GM21367 (cell line): ENCODE measurements at regions not wholly inside any gene's neighbourhood (a gene's known extent, or its start where the extent isn't known, plus 50 kb on each side); places are given as distances from the start of the nearest gene placed in this dataset.

ENCODE experiments used
- ATAC-seq: cut with Tn5 transposase; IDR thresholded peaks from one replicate; pipeline ENCODE4 v1.9.1; 2021; ENCODE audit not compliant: unreplicated experiment

DNA sequence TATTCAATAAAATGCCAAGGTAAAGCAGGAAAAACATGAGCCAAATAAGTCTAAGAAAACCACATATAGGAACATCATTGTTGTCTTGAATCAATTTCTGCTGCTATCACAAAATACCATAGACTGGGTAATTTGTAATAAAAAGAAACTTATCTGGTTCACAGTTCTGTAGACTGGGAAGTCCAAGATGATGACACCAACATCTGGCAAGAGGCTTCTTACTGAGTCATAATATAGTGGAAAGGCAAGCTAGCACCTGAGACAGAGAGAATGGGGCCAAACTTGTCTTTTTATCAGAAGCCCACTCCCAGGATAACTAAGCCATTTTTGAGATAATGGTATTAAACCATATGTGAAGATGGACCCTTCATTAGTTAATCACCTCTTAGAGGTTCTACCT lies 975.9 kb downstream of the FLRT2 start:
- ATAC-seq: no peak

DNA sequence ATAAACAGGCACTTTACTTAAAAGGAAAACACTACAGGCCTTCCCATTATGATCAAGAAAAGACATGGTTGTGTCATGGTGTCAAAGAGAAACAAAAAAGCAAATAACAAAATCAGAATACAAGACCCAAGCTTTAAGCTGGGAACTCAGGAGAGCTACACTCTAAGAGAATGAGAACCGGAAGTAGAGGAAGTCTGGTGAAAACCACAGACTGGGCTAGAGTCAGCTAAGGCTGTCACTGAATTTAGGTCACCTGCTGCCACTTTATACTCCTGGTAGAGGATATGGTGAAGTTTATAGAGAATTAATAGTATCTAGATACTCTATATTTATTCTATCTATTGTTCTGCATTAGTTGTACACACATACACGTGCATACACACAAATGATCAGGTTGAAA lies 971.7 kb downstream of the FLRT2 start:
- no peak for ATAC-seq

DNA sequence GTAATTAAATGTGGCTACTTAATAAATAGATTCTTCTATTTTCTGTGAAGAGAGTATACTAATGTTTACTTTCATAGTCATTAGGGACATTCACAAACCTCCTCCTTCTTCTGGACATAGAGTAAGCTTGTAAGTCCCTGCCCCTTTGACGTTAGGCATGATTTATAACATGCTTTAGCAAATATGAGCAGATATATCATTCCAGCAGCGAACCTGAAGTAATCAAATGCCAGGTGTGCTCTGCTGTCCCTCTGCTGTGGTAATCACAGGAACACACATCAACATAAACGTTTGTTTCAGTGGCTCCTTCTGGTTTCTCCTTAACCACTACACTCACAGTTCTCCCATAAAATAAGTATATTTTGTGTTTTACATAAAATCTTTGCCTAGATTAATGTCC lies 961.8 kb downstream of the FLRT2 start:
- no peak for ATAC-seq

DNA sequence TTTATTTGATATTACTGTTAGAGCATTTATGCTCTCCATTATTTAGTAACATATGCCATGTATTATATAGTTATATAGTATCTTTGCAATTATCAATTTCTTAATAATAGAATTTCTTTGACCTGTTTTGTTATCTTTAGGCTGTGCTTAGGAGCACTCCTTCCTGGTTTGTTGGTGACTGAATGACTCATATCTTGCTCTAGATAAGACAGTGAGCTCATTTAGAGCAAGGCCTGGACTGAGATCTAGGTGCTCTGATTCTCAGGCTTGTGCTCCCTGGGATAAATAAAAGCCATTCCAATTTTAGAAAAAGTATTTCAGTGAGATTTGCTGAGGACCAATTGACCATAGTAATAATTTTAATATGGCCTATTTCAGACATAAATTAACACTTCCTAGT lies 951.2 kb downstream of the FLRT2 start:
- no peak for ATAC-seq

DNA sequence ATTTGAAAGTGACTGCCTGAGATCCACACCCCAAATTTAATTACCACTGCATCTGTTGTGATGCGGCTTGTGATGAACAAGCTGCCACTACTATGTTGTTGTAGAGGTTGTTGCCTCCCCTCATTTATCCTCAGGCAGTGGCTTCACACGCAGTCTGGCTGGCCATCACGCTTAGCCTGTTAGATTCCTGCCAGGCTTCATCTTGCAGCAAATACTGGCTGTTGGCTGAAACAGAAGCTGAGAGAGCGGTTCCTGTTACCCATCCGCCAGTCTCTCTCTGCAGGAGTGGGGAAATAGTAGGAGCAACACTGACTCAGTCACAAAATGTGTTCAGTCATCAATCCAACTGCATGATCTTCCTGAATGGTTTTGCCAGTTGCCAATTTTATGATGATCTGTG lies 934.4 kb downstream of the FLRT2 start:
- ATAC-seq: no peak

DNA sequence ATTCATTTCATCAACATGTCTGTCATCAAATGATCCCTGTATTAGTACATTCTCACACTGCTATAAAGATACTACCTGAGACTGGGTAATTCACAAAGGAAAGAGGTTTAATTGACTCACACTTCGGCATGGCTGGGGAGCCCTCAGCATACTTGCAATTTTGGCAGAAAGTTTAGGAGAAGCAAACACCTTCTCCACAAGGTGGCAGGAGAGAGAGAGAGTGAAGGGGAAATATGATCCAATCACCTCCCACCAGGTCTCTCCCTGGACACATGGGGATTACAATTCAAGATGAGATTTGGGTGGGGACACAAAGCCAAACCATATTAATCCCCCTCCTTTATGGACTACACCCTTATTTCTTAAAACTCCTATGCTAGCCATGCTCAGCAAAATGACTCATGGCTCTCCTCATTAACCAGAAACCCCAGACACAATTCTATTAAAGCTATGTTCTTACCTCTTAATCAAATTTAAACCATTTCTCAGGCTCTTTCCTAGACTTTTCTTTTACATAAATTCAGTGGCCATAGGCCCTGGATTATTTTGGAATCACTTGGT lies 932.3 kb downstream of the FLRT2 start:
- no peak for ATAC-seq

DNA sequence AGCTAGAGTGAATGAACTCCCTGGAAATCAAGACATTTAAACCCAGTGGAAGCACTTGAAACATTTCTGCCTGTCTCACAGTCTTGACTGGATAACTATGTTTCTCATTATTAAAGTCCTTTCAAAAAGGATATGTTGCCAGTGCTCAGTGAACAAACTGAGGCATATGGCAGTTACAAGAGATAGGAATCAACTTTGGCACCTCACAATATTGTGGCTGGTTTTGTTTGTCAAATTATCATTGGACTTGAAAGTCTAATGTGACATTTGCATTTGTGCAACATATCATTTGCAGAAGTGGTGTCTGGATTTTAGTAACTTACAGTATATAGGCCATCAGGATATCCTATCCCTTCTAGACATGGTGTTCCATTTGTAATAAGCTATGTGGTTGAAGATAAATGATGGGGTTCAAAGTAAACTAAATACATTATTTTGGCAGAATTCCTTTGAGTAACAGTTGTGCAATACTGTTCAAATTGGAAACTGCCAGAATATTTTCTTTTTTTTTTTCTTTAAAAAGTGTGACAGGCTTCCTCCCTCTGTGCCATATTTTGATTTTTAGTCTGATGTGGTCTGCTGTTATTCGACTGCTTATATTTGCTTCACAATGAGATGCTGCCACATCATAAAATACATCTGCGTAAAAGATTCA lies 927.7 kb downstream of the FLRT2 start:
- ATAC-seq: no peak

DNA sequence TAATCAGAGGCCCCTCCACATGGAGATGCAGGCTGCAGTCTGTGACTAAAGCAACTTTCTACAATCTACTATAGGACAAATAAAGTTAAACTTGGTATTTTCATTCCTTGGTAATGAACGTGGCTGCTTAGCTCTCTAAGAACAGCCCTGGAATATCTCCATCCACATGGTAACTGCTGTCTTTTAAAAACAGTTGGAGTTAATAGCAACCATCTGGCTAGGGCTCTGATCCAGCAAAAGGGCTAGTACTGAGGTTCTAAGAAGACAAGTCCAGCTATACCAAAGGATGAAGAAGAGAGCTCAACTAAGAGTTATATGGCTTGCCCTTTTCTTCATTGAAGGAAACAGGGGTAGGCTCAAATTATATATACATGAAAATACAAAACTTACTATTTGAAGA lies 920.1 kb downstream of the FLRT2 start:
- ATAC-seq: no peak

DNA sequence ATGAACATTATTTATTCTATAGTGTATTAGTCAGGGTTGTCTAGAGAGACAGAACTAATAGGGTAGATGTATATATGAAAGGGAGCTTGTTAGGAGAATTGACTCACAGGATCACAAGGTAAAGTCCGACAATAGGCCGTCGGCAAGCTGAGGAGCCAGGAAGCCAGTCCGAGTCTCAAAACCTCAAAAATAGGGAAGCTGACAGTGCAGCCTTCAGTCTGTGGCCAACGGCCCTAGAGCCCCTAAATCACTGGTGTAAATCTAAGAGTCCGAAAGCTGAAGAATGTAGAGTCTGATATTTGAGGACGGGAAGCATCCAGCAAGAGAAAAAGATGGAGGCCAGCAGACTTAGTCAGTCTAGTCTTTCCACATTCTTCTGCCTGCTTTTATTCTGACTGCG lies 912.2 kb downstream of the FLRT2 start:
- ATAC-seq: no peak

DNA sequence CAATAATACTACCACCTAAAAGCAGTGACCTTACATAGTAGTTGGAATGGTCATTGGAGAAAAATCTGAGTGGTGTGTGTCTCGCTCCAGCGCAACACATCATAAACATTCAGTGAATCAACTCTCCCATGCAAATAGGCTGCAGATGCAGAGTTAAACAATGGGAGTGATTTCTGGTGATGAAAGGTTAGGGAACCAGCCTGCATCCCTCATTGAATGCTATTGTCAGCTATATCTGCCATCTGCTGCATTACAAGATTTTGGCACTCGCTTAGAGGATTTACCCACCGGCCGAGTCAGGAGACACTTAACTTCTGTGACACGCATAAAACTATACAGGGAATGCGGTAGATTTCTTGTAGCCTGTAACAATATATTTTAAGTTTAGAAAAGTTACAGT lies 900.9 kb downstream of the FLRT2 start:
- no peak for ATAC-seq

DNA sequence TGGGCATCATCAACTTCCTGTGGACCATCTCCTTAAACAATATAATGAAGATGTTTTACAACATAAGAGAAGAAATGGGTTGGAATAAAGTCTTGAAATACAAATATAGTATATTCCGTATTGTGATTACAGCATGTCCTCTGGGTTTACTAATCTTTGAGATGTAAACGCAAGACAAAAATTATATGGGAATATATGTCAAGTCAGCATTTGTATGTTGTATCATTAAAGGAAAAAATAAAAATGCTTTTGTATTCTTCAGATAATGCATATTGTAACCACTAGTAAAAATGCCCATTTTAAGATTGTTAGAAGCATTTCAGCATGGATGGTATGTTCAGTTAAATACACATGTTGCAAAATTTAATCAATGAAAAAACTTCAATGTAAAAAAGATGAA lies 893.3 kb downstream of the FLRT2 start:
- ATAC-seq: no peak

DNA sequence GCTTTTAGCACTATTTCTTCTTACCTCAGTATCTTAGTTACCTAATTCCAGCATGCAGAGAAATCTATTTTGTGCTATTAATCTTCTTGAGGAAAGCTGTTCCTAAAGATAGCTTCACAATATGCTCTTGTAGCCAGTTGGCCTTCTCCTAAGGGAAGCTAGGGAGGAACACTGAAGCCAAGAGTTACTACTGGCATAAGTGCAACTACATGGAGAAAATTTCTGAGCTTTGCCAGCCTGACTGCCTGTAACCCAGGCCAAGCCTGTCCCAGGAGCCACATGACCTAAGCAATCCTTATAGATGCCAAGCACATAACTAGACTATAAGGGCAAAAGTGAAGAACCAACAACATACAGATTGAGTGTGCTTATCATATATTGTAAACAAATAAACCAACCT lies 890.2 kb downstream of the FLRT2 start:
- ATAC-seq: no peak

DNA sequence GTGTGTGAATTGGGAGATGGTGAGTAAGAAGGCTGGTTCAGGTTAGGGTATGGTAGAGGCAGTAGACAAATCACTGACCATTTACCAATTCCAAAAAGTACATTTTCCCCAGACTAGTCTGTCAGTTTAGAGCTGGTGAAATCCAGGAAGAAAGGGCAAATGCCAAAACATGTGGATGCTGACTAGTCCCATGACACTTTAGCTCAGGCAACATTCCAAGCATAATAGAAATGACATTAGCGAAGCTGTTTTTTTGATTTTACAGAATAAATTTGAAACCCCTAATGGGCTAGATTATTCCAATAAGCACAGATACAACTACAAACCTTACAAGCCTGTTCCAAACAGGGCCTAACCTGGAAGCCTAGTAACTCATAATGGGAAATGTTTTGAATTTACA lies 884.2 kb downstream of the FLRT2 start:
- ATAC-seq: no peak

DNA sequence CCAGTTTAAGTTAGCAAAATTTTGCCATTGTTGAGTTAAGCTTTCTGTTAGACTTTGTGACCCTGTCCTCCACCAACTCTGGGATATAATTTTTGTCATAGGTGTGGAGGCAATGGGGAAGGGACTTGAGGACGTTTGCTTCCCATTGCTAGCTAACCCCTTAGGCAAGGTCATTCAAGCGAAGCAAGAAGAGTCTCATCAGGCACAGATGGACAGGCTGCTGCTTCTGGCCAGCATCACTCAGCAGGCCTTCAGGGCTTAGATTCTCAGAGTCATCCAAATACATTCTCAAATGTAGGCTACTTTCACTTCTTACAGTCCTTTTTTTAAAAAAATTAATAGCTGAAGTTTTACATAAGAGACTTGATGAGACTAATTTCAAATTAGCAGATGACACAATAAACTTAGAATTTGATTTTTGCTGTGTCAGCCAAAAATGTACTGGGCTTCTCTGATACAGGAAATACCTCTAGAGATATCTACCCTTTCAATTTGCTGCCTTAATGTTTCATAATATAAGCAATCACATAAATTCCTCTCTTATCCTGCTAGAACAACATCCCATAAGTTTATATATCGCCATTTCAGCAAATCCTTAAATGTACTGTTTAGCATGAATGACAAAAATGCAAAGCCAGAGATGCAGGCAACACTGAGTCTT lies 875.2 kb downstream of the FLRT2 start:
- ATAC-seq: no peak

DNA sequence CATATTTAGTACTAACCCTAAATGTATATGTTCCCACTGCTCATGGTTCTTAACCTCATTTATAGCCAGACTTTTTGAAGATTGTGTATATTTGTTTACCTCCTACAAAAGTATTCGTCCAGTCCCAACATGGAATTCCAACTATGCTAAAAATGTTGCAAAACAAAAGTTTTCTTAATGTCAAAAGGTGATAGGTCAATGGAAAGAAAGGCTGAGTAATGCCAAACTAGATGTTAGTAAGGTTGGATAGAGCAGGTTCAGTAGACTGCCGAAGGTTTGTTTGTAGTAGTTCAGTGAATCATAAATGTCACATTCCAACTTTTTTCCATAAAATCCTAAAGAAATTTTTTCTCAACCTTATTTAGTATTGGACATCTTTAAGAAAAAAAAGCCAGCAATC lies 874.5 kb downstream of the FLRT2 start:
- no peak for ATAC-seq

DNA sequence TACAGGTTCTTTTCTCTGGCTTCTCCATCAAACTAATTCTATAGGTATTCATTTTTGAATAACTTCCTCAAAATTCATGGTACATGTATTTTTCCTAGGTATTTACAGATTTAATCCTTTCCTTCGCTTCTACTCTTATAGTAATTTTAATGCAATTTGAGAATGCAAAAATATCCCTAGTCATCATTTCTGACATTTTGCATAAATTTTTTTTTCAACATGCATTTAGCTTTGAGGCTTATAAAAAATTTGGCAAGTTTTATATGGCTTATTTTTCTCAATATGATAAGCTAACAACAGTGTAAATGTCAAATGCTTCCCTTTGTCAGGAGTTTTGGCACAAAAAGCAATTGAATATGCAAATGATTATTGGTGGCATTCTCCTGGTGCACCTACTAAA lies 872.6 kb downstream of the FLRT2 start:
- no peak for ATAC-seq

DNA sequence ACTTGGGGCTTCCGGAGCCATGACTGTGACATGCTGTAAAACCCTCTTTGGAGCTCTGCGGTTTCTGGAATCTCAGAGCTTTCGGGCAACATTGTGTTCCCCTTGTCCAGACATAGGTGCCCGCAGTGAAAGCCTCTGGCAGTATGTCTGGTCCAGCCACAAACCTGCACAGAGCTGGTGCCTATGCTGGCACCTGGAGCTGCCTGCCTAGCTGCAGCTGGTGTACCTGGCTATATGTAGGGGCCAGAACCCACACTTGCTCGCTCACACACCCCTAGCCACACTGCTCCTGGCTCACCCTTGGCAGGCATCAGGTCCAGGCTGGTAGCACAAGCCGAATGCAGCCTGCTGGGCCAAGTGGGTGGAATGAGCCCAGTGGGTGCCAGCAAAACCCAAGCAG lies 861.1 kb downstream of the FLRT2 start:
- no peak for ATAC-seq

DNA sequence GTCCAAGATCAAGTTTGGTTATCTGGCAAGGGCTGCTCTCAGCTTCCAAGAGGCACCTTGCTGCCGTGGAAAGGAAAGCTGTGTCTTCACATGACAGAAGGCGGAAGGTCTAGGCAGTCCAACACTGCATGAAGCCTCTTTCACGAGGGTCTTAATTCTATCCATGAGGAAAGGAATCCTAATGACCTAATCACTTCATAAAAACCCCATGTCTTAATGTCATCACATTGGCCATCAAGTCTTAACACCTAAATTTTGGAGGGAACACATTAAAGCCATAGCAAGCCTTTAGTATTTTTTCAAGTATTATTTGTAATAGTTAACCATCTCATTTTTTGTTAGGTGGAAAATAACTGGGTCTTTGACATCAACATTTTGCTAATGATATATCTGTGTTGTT lies 858.3 kb downstream of the FLRT2 start:
- no peak for ATAC-seq

DNA sequence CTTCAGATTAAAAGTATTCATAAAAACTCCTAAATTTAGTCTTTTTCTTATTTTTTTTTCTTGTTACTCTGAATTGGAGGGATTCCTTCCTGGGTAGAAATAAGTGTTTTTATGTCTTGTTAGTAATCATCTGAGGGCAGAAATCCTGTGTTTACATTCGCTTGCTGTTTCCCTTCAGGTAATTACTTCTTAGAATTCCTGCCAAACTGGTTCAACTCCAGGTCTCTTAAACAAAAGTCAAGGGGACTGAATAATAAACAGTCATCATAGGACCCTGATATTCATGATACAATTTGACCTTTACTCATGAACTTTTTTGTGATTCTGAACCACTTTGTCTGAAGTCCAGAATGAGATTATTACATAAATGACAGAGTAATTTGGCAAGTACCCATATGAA lies 843.9 kb downstream of the FLRT2 start:
- no peak for ATAC-seq

DNA sequence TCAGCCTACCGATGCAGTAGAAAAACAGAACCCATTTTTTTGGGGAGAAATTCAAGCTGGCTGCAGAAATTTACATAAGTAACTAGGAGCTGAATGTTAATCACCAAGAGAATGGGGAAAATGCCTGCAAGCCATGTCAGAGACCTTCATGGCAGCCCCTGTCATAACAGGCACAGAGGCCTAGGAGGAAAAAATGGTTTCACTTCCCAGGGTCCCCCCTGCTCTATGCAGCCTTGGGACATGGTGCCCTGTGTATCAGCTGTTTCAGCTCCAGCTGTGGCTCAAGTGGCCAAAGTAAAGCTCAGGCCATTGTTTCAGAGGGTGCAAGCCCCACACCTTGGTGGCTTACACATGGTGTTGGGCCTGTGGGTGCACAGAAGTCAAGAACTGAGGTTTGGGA lies 842.5 kb downstream of the FLRT2 start:
- no peak for ATAC-seq

DNA sequence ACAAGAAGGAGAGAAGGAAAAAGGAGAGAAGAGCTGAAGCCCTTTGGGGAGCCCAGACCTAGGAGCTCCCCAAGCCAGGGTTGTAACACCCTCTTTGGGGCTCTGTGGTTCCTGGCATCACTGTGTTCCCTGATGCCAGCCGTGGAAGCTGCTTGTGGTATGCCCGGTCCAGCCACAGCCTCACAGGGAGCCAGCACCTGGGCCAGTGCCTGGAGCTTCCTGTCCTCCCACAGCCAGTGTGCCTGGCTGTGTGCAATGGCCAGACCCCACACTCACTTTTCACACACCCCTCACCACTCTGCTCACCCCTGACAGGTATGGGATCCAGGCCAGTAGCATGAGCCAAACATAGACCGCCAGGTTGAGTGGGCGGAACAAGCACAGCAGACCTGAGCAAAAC lies 834.7 kb downstream of the FLRT2 start:
- ATAC-seq: no peak

DNA sequence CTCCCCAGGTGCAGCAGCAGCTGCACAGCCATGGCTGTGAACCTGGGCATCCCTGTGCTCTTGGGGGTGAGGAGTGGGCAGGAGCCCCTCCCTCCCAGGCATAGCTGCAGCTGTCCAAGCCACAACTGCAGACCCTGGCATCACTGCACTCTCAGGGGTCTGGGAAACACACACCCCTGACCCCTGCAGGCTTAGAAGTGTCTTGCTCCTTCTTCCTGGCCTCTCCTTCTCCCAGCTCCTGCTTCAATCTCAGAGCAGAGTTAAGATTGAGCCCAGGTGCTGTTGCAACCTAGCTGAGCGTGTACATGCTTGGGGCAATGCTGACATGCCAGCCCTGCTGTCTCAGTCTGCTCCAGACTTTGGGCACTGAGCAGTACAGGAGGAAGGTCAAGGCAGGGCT lies 833.6 kb downstream of the FLRT2 start:
- ATAC-seq: no peak

DNA sequence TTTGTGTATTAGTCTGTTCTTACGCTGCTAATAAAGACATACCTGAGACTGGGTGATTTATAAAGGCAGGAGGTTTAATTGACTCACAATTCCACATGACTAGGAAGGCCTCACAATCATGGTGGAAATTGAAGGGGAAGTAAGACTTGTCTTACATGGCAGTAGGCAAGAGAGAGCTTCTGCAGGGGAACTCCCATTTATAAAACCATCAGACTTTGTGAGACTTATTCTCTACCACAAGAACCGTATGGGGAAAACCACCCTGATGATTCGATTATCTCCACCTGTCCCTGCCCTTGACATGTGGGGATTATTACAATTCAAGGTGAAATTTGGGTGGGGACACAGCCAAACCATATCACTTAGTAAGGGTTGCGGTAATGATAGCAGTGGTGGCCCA lies 833.1 kb downstream of the FLRT2 start:
- no peak for ATAC-seq
